ENCODE measurements at regions not wholly inside any gene's neighbourhood (a gene's known extent, or its start where the extent isn't known, plus 50 kb on each side); places are given as distances from the start of the nearest gene placed in this dataset.

DNA sequence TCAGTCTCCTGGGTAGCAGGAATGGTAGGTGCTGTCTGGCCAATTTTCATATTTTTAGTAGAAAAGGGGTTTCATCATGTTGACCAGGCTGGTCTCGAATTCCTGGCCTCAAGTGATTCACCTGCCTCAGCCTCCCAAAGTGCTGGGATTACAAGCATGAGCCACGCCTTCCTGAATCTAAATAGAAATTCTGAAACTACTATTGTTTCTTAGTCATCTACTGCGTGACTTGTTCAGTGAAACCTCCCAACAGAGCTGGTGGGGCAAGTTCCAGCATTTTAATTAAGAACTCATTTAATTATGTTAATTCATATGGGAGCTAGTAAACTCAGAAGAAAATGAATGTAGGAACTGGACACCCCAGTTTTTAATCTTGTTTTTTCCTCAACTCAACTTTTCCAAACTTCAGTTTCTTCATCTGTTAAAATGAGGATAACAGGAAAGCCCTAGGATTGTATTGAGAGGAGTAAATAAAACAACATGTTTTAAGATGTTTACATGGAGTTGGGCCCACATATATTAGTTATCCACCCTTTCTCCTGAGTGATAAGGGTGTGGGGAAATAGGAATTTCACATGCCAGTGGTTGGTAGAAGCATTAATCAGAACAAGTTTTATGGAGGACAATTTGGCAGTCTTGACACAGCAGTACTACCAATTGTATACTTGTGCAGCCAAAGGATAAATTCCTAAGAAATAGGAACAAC is 335.8 kb upstream of the E2F7 start (continued):
- TF ChIP-seq CBX1 (IDR thresholded peaks at IDR 0.05; ENCODE audit: low read depth): no peak
- no peak for TF ChIP-seq SMAD3 (CRISPR knock-in tag; conservative IDR thresholded peaks at IDR 0.05)

DNA sequence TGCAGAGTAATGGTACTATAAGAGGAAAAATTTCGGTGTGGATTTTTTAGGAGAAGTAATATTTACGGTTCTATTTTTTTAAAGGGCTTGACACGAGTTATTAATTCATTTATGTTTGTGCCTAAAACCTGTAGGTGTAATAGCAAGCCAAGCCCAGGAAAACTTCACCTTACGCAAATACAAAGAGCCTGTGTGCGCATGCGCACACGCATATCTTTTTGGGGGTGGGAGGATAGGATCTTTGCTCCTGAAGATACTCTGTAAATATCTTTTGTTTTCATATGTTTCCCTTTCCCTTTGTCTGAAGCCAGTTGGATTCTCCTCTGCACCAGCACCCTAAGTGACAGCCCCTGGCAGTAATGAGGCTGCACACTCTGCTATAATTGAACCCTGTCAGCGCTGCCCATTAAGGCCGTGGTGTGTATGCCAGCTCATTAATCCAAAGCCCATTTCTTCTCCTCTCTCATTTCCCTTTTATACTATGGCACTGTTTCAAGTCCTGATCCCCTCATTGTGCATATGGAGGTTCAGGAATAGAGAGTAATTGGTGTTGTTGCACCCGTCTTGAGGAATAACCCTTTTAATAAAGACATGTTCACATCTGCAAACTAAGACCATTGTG is 327.2 kb upstream of the E2F7 start:
- no peaks in the 10 kb centered on the region for H4K20me1 ChIP-seq (replicated peaks; ENCODE audit: control insufficient read depth, insufficient read depth, low read length)
- no peaks in the 10 kb centered on the region for H3K27me3 ChIP-seq (ENCODE audit: control insufficient read depth in 2 of 2, insufficient read depth in 2 of 2, low read length in 2 of 2)
- H3K36me3 ChIP-seq (ENCODE audit: control insufficient read depth, insufficient read depth, low read length): no peaks in the 10 kb centered on the region
- H3K4me3 ChIP-seq: no peak overlapping the region
- ATAC-seq: no peak
- no peaks in the 10 kb centered on the region for H3K79me2 ChIP-seq (ENCODE audit: control insufficient read depth, insufficient read depth, low read length)
- CTCF ChIA-PET (ENCODE audit: low intra/inter-chr PET ratio): no interaction called here
- H2AFZ ChIP-seq (ENCODE audit: low read depth, low read length): no peak overlapping the region
- no peaks in the 10 kb centered on the region for H3K9me3 ChIP-seq (replicated peaks; ENCODE audit: control insufficient read depth, insufficient read depth, low read depth, low read length)
- 9% methylated on average over 9 of the region's 10 CpGs for WGBS (ENCODE audit: insufficient coverage, low coverage, missing lambda C conversion rate)
- in situ Hi-C loops (cut with MboI) (no loop called here), intact Hi-C loops (cut with micrococcal nuclease) (no loop called here)
- POLR2A ChIA-PET: no interaction called here
- peak in 2 of 4 experiments; percentile 10 to 15 for DNase-seq (ENCODE audit: extremely low read depth in 1 of 4, low spot score in 3 of 4)
- no peaks in the 10 kb centered on the region for H3K4me1 ChIP-seq (replicated peaks in 1 of 2; ENCODE audit: control insufficient read depth in 2 of 2, insufficient read depth in 2 of 2, low read length in 2 of 2)
- no TSS peak for BruUV-seq (replicated peaks)
- H3K9ac ChIP-seq (ENCODE audit: insufficient read depth in 1 of 2, low read depth in 2 of 2, low read length in 2 of 2): no peak overlapping the region
- no peak overlapping the region for H3K4me2 ChIP-seq (ENCODE audit: insufficient read depth, low read length)
- H3K27ac ChIP-seq (ENCODE audit: extremely low read depth, low read depth, low read length): no peak overlapping the region
- H3K9me1 ChIP-seq (ENCODE audit: control insufficient read depth, insufficient read depth, low read length): no peaks in the 10 kb centered on the region
- TF ChIP-seq, protein P1, sequence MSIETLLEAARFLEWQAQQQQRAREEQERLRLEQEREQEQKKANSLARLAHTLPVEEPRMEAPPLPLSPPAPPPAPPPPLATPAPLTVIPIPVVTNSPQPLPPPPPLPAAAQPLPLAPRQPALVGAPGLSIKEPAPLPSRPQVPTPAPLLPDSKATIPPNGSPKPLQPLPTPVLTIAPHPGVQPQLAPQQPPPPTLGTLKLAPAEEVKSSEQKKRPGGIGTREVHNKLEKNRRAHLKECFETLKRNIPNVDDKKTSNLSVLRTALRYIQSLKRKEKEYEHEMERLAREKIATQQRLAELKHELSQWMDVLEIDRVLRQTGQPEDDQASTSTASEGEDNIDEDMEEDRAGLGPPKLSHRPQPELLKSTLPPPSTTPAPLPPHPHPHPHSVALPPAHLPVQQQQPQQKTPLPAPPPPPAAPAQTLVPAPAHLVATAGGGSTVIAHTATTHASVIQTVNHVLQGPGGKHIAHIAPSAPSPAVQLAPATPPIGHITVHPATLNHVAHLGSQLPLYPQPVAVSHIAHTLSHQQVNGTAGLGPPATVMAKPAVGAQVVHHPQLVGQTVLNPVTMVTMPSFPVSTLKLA (conservative IDR thresholded peaks at IDR 0.05): no peak
- TF ChIP-seq NRF1 (conservative IDR thresholded peaks at IDR 0.05 in 1 of 2, IDR thresholded peaks at IDR 0.05 in 1 of 2): peak; percentile 53 to 59
- no peak for FAIRE-seq
